Spleen (tissue), 11 donors: ENCODE measurements at regions not wholly inside any gene's neighbourhood (a gene's known extent, or its start where the extent isn't known, plus 50 kb on each side); places are given as distances from the start of the nearest gene placed in this dataset.

Experiments
- DNase-seq: peaks from one replicate; pipeline ENCODE4 v3.0.0-alpha.2; 2020
- H3K27ac ChIP-seq, 8 donors: fragments of 200-600 bp; sonication (generic) in 7 of 8; 1 replicate in 4 of 8; 2 replicates in 4 of 8; pipeline versions ENCODE4 v1.5.0 to v1.8.0; 2016 to 2021; ENCODE audit warnings: inconsistent platforms in 4 of 8, mild to moderate bottlenecking in 4 of 8, moderate library complexity in 1 of 8
- H3K27me3 ChIP-seq, 7 donors: fragments of 200-600 bp; sonication (generic) in 6 of 7; replicated peaks in 1 of 7; 1 replicate in 4 of 7; 2 replicates in 3 of 7; pipeline versions ENCODE4 v1.5.0 to v1.8.0; 2016 to 2021; ENCODE audit warnings: inconsistent platforms in 3 of 7, mild to moderate bottlenecking in 1 of 7
- H3K36me3 ChIP-seq, 6 donors: fragments of 200-600 bp; sonication (generic) in 5 of 6; 1 replicate in 4 of 6; 2 replicates in 2 of 6; pipeline versions ENCODE4 v1.5.0 to v1.8.0; 2016 to 2021; ENCODE audit warnings: inconsistent platforms in 2 of 6
- H3K4me1 ChIP-seq, 6 donors: fragments of 200-600 bp; sonication (generic) in 5 of 6; 1 replicate in 3 of 6; 2 replicates in 3 of 6; pipeline versions ENCODE4 v1.5.0 to v1.8.0; 2016 to 2021; ENCODE audit warnings: inconsistent platforms in 3 of 6
- H3K4me3 ChIP-seq, 8 donors: fragments of 200-600 bp; sonication (generic) in 7 of 8; 1 replicate in 4 of 8; 2 replicates in 4 of 8; pipeline versions ENCODE4 v1.5.0 to v1.8.0; 2016 to 2021; ENCODE audit warnings: inconsistent platforms in 4 of 8, mild to moderate bottlenecking in 4 of 8, moderate library complexity in 2 of 8
- H3K9me3 ChIP-seq, 8 donors: fragments of 200-600 bp; sonication (generic) in 7 of 8; 1 replicate in 4 of 8; 2 replicates in 4 of 8; pipeline versions ENCODE4 v1.5.0 to v1.8.0; 2016 to 2021; ENCODE audit warnings: inconsistent platforms in 4 of 8
- POLR2A ChIP-seq, 3 donors: fragments of 450-650 bp; IDR thresholded peaks; one replicate each; pipeline ENCODE4 v1.5.1; 2017; ENCODE audit warnings: antibody characterized with exemption in 3 of 3, mild to moderate bottlenecking in 1 of 3
- POLR2AphosphoS5 ChIP-seq, 3 donors: sonication (generic); formaldehyde crosslinking; IDR thresholded peaks; one replicate each; pipeline ENCODE4 v1.5.1; 2017; ENCODE audit warnings: antibody characterized with exemption in 3 of 3
- WGBS, 5 donors: extraction: QIAGEN DNeasy Blood & Tissue Kit in 3 of 5; methylation state at CpG; one replicate each; pipeline versions ENCODE4 v1.1.5 to v1.1.7; 2013 to 2018; 5-methylcytosine and 5-hydroxymethylcytosine counted together
- intact Hi-C: fragments of 100-400 bp; cut with DNase I; formaldehyde crosslinking; loops from one replicate; pipeline ENCODE4 v1.15.0; 2023; ENCODE audit warnings: low total_unique reads
- TF ChIP-seq, protein P1 (sequence below), 11 experiments: fragments of 200-600 bp in 7 of 11; fragments of 450-650 bp in 4 of 11; sonication (generic) in 4 of 11; IDR thresholded peaks in 8 of 11; conservative IDR thresholded peaks in 3 of 11; 1 replicate in 7 of 11; 2 replicates in 4 of 11; pipeline versions ENCODE4 v1.4.0 to v1.8.0; 2016 to 2021; ENCODE audit warnings: antibody characterized with exemption in 11 of 11, inconsistent platforms in 4 of 11, mild to moderate bottlenecking in 1 of 11
- donor health status: healthy with polysubstance abuse.
- donor health status: DM: no; HTN: no; CAD: no; lungs with moderate emphysema.
- donor health status: DM: no; HTN: no; CAD: no.
- donor health status: Bipolar disorder and iron deficiency.
- donor health status: healthy.
- donor health status: DM: no; HTN: no; CAD: no.
- donor health status: DM: yes; HTN: yes; CAD: no.

DNA sequence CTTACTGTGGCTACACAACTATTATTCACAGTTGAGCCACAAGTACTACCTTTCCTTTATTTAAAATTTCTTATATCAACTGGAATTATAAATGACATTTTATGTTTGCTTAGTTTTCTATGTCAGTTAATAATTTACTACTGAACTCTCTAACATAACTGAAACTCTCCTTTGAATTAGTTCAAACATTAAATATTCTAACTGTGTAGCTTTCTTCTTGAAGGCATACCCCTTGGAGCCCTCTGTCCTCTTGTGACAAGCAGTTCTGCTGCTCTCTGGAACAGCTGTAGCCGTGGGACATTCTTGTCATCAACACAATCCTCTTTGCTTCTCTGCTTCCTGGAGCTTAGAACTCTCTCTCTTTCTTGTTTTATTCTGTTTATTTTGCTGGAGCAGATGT lies 244.8 kb downstream of the NHLRC3 start:
- H3K4me3 ChIP-seq: no peak overlapping the region
- no peak overlapping the region for H3K27ac ChIP-seq
- H3K27me3 ChIP-seq: no peaks in the 10 kb centered on the region
- intact Hi-C loops: no loop called here
- no peak for DNase-seq
- H3K4me1 ChIP-seq: peaks cover 0 to 8% (median 0%) of the 10 kb centered on the region in 6 donors
- WGBS, 5 donors: 75 to 91% (median 88%) methylated on average over 1 of the region's 1 CpG
- peaks cover 0 to 20% (median 16%) of the 10 kb centered on the region in 8 donors for H3K9me3 ChIP-seq
- TF ChIP-seq POLR2AphosphoS5 (IDR thresholded peaks at IDR 0.05): no peak
- no peaks in the 10 kb centered on the region for H3K36me3 ChIP-seq

DNA sequence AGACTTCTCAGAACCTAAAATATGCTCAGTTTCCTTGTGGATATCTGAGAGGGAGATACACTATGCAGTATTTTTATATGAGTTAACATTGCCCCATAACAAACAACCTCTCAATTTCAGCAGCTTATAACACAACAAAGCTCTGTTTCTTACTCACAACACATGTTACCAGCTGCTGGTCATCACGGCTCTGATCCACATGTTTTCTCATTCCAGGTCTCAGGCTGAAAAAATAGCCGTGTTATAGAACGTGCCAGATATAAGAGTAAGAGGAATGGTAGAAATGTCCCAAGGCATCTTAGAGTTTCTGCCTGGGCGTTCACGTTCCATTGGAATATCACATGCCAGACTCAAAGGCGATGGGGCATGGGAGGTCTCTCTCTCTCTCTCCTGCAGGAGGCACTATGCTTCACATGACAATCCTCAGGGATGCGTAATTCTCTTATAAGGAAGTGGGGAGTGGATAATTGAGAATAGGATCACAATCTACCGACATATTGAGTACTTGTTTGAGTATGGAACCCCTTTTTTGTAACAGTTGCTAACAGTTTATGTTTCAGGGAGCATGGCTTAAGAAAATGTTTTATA lies 246.6 kb downstream of the NHLRC3 start:
- H3K36me3 ChIP-seq: no peaks in the 10 kb centered on the region
- peaks cover 0 to 39% (median 31%) of the 10 kb centered on the region in 8 donors for H3K9me3 ChIP-seq
- no peak overlapping the region for H3K4me3 ChIP-seq
- DNase-seq: no peak
- WGBS, 5 donors: 87 to 97% (median 92%) methylated on average over 8 of the region's 8 CpGs
- H3K27ac ChIP-seq: no peak overlapping the region
- intact Hi-C loops: no loop called here
- H3K4me1 ChIP-seq: peaks cover 0 to 8% (median 0%) of the 10 kb centered on the region in 6 donors
- TF ChIP-seq POLR2AphosphoS5 (IDR thresholded peaks at IDR 0.05): no peak
- TF ChIP-seq, protein P1, sequence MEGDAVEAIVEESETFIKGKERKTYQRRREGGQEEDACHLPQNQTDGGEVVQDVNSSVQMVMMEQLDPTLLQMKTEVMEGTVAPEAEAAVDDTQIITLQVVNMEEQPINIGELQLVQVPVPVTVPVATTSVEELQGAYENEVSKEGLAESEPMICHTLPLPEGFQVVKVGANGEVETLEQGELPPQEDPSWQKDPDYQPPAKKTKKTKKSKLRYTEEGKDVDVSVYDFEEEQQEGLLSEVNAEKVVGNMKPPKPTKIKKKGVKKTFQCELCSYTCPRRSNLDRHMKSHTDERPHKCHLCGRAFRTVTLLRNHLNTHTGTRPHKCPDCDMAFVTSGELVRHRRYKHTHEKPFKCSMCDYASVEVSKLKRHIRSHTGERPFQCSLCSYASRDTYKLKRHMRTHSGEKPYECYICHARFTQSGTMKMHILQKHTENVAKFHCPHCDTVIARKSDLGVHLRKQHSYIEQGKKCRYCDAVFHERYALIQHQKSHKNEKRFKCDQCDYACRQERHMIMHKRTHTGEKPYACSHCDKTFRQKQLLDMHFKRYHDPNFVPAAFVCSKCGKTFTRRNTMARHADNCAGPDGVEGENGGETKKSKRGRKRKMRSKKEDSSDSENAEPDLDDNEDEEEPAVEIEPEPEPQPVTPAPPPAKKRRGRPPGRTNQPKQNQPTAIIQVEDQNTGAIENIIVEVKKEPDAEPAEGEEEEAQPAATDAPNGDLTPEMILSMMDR (IDR thresholded peaks at IDR 0.05 in 8 of 11, conservative IDR thresholded peaks at IDR 0.05 in 3 of 11): no peak
- no peak for TF ChIP-seq POLR2A (IDR thresholded peaks at IDR 0.05)
- no peaks in the 10 kb centered on the region for H3K27me3 ChIP-seq
